Middle frontal gyrus (tissue), 1 donor: ENCODE measurements at regions not wholly inside any gene's neighbourhood (a gene's known extent, or its start where the extent isn't known, plus 50 kb on each side); places are given as distances from the start of the nearest gene placed in this dataset.
"Not testable (repeated sequence)": the region's sequence is repeated elsewhere in the genome, so short reads cannot be mapped to it uniquely, and the experiment has no call there.

Source experiments
- DNase-seq: peaks from one replicate; pipeline ENCODE4 v3.0.0-alpha.2; 2015; ENCODE audit warnings: low spot score; ENCODE audit errors: extremely low spot score

GRCh38 chr5:30390095-30390494 is 803.4 kb upstream of the CDH6 start:
- DNase-seq: no peak

GRCh38 chr5:30387974-30388632 is 805.4 kb upstream of the CDH6 start:
- DNase-seq: no peak

DNA sequence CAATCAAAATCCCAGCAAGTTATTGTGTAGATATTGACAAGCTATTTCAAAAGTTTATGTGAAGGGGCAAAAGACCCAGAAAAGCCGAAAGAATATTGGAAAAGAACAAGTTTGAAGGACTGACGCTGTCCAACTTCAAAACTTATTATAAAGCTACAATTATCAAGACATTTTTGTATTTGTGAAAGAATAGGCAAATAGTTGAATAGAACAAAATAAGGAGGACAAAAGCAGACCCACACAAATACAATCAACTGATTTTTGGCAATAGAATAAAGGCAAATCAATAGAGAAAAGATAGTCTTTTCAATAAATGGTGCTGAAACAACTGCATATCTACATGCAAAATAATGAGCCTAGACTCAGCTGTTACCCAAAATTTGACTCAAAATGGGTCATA is 807.7 kb upstream of the CDH6 start:
- DNase-seq: no peak

DNA sequence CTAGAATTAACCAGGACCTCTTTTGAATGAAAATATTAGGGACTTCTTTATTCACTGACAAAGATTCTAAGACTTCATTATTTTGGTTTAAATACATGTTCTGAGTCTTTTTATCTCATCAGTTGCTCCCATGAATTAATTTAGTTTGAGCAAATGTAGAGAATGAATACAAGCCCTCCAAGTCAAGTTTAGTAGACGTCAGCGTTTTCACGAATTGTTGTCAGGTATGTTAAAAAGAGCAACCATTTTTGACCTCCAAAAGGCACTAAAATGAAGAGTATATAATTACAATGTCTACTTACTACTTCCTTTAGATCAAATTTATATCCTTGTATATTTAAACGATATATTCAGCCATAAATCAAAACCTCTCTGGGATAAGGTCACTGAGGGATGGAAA is 809.3 kb upstream of the CDH6 start:
- no peak for DNase-seq

- DNase-seq: no peak
Measured at GRCh38 chr5:30380228-30380627, 813.3 kb upstream of the CDH6 start.

GRCh38 chr5:30376848-30377247 is 816.6 kb upstream of the CDH6 start:
- DNase-seq: no peak

DNA sequence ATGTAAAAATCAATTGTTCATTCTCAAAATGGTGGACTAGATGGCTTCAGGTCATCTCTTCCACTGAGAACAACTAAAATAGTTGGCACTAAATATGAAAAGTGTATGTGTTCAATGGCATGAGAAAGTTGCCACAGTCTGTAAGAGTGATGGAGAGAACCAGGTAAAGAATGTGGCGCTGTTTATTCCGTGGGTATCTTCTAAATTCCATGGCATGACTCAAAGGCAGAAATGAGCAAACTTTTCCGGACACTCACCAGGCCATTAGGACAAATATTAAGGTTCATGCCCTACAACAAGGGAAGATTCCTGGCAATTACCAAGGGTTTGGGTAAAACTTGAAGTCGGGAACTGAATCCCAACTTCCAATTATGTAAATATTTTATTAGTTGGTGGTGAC is 825.4 kb upstream of the CDH6 start:
- DNase-seq: no peak

GRCh38 chr5:30365031-30365430 is 828.5 kb upstream of the CDH6 start:
- DNase-seq: not testable (repeated sequence)

- DNase-seq: no peak
Measured at GRCh38 chr5:30357371-30357770, 836.1 kb upstream of the CDH6 start.

DNA sequence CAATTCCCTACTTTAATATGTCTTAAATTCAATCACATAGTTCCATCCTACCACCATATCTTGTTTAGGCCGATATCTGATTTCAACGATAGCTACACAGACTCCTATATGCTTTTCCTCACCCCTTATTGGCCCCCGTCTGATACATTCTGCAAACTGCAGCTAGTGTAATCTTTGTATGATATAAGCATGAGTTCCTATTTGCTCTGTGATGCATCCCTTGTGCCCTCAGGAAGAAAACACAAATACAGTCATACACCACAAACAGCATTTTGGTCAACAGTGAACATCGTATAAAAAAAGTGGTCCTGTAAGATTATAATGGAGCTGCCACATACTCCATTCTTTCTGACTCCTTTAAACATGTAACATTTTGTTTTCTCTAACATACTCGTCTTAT is 837.8 kb upstream of the CDH6 start:
- DNase-seq: no peak

GRCh38 chr5:30347858-30348257 is 845.6 kb upstream of the CDH6 start:
- no peak for DNase-seq

GRCh38 chr5:30345539-30346345 is 847.7 kb upstream of the CDH6 start:
- not testable (repeated sequence) for DNase-seq

- no peak for DNase-seq
Measured at GRCh38 chr5:30343707-30344106, 849.8 kb upstream of the CDH6 start.

GRCh38 chr5:30341466-30341865 is 852.0 kb upstream of the CDH6 start:
- no peak for DNase-seq

DNA sequence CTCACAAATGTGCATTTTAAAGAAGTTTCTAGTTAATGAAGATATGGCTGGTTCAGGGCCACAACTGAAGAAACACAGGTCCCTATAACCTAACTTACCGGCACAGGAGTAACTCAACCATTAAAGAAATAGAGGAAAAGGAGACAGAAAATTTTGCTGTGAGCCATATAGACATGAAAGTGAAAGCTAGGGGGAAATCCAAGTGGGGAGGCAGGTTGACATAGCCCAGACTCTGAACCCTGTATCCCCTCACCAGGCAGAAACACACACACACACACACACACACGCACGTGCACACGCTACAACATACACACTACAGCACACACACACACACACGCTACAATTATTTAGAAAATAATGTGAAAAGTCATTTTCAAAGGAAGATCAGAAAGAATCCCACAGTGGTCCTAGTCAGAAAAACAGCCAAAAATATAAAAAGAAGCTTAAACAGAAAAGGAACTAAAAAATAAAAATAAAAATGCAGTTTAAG is 856.4 kb upstream of the CDH6 start:
- no peak for DNase-seq

GRCh38 chr5:30331534-30331933 is 862.0 kb upstream of the CDH6 start:
- DNase-seq: no peak

DNA sequence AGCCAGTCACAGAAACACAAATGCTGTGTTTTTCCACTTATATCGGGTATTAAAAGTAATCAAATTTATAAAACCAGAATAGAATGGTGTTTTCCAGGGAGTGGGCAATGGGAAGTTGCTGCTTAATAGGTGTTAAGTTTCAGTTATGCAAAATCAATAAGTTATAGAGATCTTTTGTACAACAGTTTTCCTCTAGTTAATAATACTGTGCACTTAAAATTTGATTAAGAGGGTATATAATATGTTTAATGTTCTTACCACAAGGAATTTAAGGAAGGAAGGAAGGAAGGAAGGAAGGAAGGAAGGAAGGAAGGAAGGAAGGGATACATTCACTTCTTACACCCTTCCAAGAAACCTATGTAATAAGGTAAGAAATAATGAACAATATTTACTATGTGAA is 867.7 kb upstream of the CDH6 start:
- DNase-seq: no peak

DNA sequence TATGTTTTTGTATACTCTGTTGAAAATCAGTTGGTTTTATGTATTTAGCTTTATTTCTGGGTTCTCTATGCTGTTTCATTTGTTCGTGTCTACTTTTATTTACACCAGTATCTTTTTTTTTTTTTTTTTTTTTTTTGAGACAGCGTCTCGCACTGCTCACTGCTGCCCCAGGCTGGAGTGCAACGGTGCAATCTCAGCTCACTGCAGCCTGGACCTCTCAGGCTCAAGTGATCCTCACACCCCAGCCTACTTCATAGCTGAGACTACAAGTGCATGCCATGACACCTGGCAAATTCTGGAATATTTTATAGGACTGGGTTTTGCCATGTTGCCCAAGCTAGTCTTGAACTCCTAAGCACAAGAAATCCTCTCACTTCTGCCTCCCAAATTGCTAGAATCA is 869.4 kb upstream of the CDH6 start:
- DNase-seq: no peak

DNA sequence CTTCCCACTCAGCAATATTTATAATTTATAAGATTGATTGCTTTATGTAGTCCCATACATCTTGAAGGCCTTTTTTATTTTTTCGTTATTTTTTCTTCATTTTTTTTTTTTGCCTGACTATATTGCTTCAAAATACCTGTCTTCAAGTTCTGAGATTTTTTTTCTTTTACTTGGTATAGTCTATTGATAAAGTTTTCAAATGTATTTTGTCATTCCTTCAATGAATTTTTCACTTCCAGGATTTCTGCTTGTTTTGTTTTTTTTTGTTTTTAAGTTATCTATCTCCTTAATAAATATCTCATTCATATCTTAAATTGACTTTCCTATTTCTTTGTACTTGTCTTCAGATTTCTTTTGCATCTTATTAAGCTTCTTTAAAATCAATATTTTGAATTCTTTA is 905.6 kb upstream of the CDH6 start:
- no peak for DNase-seq

DNA sequence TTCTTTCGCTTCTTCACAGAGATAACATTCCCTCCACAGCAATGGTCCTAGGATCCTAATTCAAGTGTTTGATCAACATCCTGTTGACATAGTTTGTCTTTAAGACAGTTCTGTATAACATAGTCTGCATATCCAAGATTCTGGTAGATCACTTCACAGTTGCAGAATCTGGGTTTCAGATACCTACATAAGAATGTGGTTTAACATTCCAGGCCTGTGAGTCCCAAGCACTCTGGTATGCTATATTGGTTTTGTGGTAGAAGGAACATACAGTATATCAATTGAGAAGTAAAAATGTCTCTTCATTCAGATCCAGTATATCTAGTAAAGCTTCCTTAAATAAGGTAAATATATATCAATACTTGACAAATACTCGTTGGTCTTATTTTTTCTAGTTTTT is 914.2 kb upstream of the CDH6 start:
- no peak for DNase-seq

GRCh38 chr5:30267026-30267425 is 926.5 kb upstream of the CDH6 start:
- DNase-seq: no peak

GRCh38 chr5:30239331-30240022 is 954.0 kb upstream of the CDH6 start:
- DNase-seq: no peak
